HCEC 1CT (cell line): ENCODE measurements at regions not wholly inside any gene's neighbourhood (a gene's known extent, or its start where the extent isn't known, plus 50 kb on each side); places are given as distances from the start of the nearest gene placed in this dataset.

Source experiments
- DNase-seq: peaks from one replicate; pipeline ENCODE4 v3.0.0-alpha.2; 2017

- no peak for DNase-seq
Observed at GRCh38 chr6:122524056-122524455, 52.4 kb upstream of the SERINC1 start.

GRCh38 chr6:122530440-122531046 lies 58.9 kb upstream of the SERINC1 start:
- DNase-seq = peak; percentile 56

GRCh38 chr6:122548281-122548680 lies 61.9 kb upstream of the PKIB start:
- no peak for DNase-seq

- DNase-seq = no peak
Observed at GRCh38 chr6:122548820-122549219, 61.4 kb upstream of the PKIB start.

GRCh38 chr6:122553697-122554096 lies 56.5 kb upstream of the PKIB start:
- no peak for DNase-seq

GRCh38 chr6:122555561-122555960 lies 54.6 kb upstream of the PKIB start:
- DNase-seq = no peak

- no peak for DNase-seq
Observed at GRCh38 chr6:122558080-122558479, 52.1 kb upstream of the PKIB start.
